OCI-LY1 (cell line): ENCODE measurements at regions not wholly inside any gene's neighbourhood (a gene's known extent, or its start where the extent isn't known, plus 50 kb on each side); places are given as distances from the start of the nearest gene placed in this dataset.

ENCODE experiments used
- EZH2 ChIP-seq: fragments of 200-600 bp; sonication (generic), shearing (Covaris generic); IDR thresholded peaks from 2 replicates; pipeline ENCODE4 v1.8.0; 2017; ENCODE audit warnings: borderline replicate concordance, mixed run types, mild to moderate bottlenecking, antibody characterized with exemption, low read length, moderate library complexity, mixed read lengths
- TF ChIP-seq, protein P1 (sequence below): fragments of 200-600 bp; sonication (generic), shearing (Covaris generic); IDR thresholded peaks from 2 replicates; pipeline ENCODE4 v1.5.1; 2017; ENCODE audit warnings: mild to moderate bottlenecking, antibody characterized with exemption, low read length, moderate library complexity, mixed read lengths

- TF ChIP-seq, protein P1, sequence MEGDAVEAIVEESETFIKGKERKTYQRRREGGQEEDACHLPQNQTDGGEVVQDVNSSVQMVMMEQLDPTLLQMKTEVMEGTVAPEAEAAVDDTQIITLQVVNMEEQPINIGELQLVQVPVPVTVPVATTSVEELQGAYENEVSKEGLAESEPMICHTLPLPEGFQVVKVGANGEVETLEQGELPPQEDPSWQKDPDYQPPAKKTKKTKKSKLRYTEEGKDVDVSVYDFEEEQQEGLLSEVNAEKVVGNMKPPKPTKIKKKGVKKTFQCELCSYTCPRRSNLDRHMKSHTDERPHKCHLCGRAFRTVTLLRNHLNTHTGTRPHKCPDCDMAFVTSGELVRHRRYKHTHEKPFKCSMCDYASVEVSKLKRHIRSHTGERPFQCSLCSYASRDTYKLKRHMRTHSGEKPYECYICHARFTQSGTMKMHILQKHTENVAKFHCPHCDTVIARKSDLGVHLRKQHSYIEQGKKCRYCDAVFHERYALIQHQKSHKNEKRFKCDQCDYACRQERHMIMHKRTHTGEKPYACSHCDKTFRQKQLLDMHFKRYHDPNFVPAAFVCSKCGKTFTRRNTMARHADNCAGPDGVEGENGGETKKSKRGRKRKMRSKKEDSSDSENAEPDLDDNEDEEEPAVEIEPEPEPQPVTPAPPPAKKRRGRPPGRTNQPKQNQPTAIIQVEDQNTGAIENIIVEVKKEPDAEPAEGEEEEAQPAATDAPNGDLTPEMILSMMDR = no peak
- no peak for TF ChIP-seq EZH2
Measured at GRCh38 chr12:74957231-74957630, 252.4 kb downstream of the KCNC2 start.
